Stomach smooth muscle (tissue), 2 donors: ENCODE measurements at regions not wholly inside any gene's neighbourhood (a gene's known extent, or its start where the extent isn't known, plus 50 kb on each side); places are given as distances from the start of the nearest gene placed in this dataset.

ENCODE experiments used
- H3K27ac ChIP-seq: one replicate; pipeline ENCODE4 v1.7.0; 2013; ENCODE audit warnings: mild to moderate bottlenecking, low read length, inconsistent platforms
- H3K27me3 ChIP-seq, 2 donors: one replicate each; pipeline ENCODE4 v1.7.0; 2013; ENCODE audit warnings: low read length in 2 of 2; ENCODE audit not compliant: insufficient read depth in 2 of 2, control insufficient read depth in 1 of 2
- H3K36me3 ChIP-seq, 2 donors: one replicate each; pipeline ENCODE4 v1.7.0; 2013; ENCODE audit warnings: low read length in 2 of 2; ENCODE audit not compliant: control insufficient read depth in 2 of 2, insufficient read depth in 2 of 2
- H3K4me1 ChIP-seq: one replicate; pipeline ENCODE4 v1.7.0; 2013; ENCODE audit warnings: low read length; ENCODE audit not compliant: control insufficient read depth, insufficient read depth
- H3K4me3 ChIP-seq, 2 donors: one replicate each; pipeline ENCODE4 v1.7.0; 2013; ENCODE audit warnings: low read length in 2 of 2
- H3K9ac ChIP-seq, 2 donors: one replicate each; pipeline ENCODE4 v1.7.0; 2013; ENCODE audit warnings: low read length in 2 of 2, mild to moderate bottlenecking in 1 of 2
- H3K9me3 ChIP-seq, 2 donors: one replicate each; pipeline ENCODE4 v1.7.0; 2013; ENCODE audit warnings: low read length in 2 of 2; ENCODE audit not compliant: control insufficient read depth in 2 of 2
- donor health status: healthy.
- donor health status: Pancreatic carcinoma.

DNA sequence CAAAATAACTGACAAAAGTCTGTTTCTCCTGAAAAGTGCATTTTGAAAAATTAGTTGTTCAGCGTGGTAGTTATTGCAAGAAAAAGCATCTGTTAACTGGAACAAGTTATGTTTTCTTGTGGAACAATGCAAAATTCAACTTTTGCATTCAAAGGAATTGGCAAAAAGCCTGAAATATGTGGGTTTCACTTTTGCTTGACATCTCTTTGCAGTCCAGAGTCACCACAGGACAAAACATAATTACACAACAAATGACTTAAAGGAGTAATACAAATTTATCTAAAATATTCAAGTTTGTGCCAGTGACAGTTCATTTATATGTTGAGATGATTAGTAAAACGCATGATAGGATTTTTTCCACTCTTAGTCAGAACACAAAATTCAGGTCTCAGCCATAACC is 96.3 kb upstream of the P2RY1 start:
- no peak overlapping the region for H3K4me3 ChIP-seq
- no peaks in the 10 kb centered on the region for H3K4me1 ChIP-seq
- H3K9me3 ChIP-seq, result no peaks in the 10 kb centered on the region
- no peaks in the 10 kb centered on the region for H3K27me3 ChIP-seq
- no peak overlapping the region for H3K27ac ChIP-seq
- no peaks in the 10 kb centered on the region for H3K36me3 ChIP-seq
- H3K9ac ChIP-seq, result no peak overlapping the region

DNA sequence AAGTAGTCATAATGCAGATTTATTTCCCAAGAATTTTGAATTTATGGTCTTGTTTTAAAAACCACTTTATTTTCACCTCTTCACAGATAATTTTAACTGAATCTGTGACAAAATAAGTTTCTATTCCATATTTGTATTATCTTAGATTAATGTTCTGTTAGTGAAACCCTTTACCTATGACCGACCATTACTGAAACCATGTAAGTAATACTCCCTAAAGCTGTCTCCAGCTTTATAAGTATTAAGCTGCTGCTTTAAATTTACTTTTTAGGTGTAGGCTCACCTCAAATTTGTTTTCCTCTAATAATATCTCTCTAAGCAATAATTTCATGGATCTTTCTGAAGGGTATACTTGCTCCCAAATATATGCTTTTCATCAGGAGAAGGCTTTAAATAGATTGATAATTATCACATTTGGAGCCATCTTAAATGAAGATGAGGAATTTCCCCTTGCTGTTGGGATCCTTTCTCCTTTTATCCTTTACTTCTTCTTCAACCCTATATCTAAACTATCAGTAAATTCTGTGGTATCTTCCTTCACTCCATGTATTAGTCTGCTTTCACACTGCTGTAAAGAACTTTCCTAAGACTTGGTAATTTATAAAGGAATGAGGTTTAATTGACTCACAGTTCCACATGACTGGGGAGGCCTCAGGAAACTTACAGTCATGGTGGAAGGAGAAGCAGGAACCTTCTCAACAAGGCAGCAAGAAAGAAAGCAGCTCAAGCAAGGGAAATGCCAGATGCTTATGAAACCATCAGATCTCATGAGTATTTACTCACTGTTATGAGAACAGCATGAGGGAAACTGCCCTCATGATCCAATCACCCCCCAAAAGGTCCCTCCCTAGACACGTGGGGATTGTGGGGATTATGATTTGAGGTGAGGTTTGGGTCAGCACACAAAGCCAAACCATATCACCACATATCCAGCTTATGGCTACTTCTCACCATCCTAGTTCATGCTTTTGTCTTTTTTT is 92.3 kb upstream of the P2RY1 start:
- no peaks in the 10 kb centered on the region for H3K9me3 ChIP-seq
- no peak overlapping the region for H3K9ac ChIP-seq
- no peaks in the 10 kb centered on the region for H3K36me3 ChIP-seq
- no peak overlapping the region for H3K27ac ChIP-seq
- H3K27me3 ChIP-seq, result no peaks in the 10 kb centered on the region
- no peak overlapping the region for H3K4me3 ChIP-seq
- no peaks in the 10 kb centered on the region for H3K4me1 ChIP-seq

DNA sequence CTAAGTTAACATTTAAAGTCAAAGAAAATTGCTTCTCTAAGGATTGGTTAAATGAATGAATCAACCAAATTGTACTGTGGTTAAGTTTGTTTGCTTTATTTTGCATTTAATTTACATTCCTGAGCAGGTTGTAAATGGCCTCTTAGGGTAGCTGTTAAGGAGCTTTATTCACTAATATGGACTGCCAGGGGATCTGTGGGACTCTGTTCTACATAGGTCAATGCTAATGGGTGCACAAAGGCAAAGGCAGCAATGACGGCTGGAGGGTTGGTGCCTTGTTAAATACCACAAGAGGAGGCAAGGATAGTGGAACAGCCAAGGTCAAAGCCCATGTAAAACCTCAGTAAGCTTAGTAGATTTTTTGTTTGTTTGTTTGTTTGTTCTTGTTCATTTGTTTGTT is 89.3 kb upstream of the P2RY1 start:
- Histone ChIP-seq H3K9me3 (peaks cover 0 to 5% of the 10 kb centered on the region in 2 donors), H3K36me3 (no peaks in the 10 kb centered on the region), H3K4me3 (no peak overlapping the region), H3K27ac (no peak overlapping the region), H3K27me3 (no peaks in the 10 kb centered on the region), H3K9ac (no peak overlapping the region), H3K4me1 (no peaks in the 10 kb centered on the region)

DNA sequence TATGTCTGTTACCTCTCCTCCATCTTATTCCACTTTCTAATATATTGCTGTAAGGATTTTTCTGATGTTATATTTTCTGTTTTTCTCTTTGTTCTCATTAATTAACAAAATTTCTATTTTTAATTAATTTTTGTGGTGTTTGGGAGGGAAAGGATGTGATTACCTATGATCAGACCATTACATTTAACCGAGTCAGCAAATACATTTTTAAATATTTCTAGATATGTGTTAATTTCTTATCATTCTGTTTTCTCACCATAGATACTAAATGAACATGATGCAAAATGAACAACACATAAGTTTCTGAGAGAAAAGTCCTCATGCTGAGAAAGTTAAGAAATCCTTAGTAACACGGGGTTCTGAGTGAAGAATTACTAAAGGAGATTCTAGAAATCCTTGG is 80.6 kb upstream of the P2RY1 start:
- no peak overlapping the region for H3K4me3 ChIP-seq
- H3K27ac ChIP-seq, result no peak overlapping the region
- H3K27me3 ChIP-seq, result no peaks in the 10 kb centered on the region
- H3K36me3 ChIP-seq, result no peaks in the 10 kb centered on the region
- peaks cover 0 to 5% of the 10 kb centered on the region in 2 donors for H3K9me3 ChIP-seq
- no peak overlapping the region for H3K9ac ChIP-seq
- no peaks in the 10 kb centered on the region for H3K4me1 ChIP-seq

DNA sequence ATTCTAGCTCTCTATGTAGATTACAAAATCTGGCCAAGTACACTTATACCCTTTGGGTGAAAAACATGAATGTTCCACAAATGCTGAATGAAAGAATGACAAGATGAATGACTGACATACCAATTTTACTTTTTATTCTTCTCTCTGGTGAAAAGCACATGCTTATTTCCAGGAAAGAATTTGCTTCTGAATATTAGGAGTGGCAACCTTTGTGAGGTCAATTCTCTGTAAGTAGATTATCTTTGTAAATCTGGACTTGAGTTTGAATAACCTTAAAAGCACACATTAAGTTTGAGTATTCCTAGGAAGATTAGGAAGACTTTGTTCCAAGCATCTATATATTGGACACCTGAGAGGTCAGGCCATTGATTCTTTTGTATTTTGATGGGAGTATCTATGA is 78.1 kb upstream of the P2RY1 start:
- no peaks in the 10 kb centered on the region for H3K4me1 ChIP-seq
- no peaks in the 10 kb centered on the region for H3K9me3 ChIP-seq
- no peak overlapping the region for H3K4me3 ChIP-seq
- H3K9ac ChIP-seq, result no peak overlapping the region
- no peaks in the 10 kb centered on the region for H3K36me3 ChIP-seq
- no peaks in the 10 kb centered on the region for H3K27me3 ChIP-seq
- H3K27ac ChIP-seq, result no peak overlapping the region

DNA sequence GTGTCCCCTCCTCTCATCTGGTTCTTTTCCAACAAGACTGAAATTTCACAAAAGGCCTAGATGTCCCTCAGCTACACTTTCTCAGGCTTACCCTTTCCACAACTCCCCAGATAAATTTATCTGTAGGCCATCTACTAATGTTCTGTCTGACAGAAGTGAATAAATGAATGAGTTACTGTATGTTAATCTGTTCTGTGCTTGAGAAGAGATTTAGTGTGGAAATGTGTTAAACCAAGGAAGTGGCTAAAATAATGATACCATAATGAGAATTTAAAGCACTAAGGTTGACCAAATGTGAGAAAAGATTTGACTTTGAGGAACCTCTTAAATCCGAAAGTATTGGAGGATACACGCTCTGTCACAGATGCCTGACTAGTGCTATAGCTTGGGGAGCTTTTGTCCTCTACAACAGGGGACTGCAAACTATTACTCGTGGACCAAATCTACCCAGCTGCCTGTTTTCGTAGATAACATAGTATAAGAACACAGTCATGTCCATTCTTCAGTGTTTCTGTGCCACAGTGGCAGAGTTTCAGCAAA is 74.8 kb upstream of the P2RY1 start:
- Histone ChIP-seq H3K27ac (no peak overlapping the region), H3K9ac (no peak overlapping the region), H3K9me3 (no peaks in the 10 kb centered on the region), H3K27me3 (no peaks in the 10 kb centered on the region), H3K4me3 (no peak overlapping the region), H3K4me1 (no peaks in the 10 kb centered on the region), H3K36me3 (no peaks in the 10 kb centered on the region)

DNA sequence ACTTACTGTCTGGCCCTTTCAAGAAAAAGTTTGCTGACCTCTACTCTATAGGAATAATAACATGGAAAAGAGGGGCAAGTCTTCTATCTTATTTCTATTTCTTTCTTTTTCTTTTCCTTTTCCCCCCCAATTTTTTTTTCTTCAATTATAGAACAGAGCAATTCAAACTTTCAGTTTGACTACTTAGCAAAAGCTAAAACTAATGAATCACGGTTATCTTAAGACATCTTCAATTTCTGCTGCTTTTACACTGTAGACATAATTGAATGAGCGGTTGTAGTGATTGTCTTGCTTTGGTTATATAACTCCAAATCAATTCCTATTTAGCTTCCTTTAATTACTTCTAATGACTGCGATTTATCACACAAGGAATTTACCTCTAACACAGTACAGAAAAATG is 74.3 kb upstream of the P2RY1 start:
- Histone ChIP-seq H3K36me3 (no peaks in the 10 kb centered on the region), H3K4me1 (no peaks in the 10 kb centered on the region), H3K9me3 (no peaks in the 10 kb centered on the region), H3K4me3 (no peak overlapping the region), H3K9ac (no peak overlapping the region), H3K27ac (no peak overlapping the region), H3K27me3 (no peaks in the 10 kb centered on the region)

DNA sequence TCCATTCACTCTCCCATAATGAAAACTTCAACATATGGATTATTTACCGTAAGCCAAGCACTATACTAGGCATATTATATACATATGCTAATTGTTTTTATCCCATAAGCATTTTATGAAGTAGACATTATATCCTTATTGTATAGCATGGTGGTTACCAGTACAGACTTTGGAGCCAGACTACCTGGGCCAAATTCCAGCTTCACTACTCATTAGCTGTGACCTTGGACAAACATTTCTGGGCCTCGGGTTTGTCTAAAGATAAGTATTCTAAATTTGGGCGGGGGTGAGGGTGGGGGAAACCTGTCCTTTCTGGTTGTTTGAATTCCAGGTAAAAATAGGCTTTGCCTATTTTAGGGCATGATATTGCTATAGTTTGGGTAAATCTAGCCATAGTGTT is 66.5 kb upstream of the P2RY1 start:
- H3K27me3 ChIP-seq, result no peaks in the 10 kb centered on the region
- H3K9ac ChIP-seq, result no peak overlapping the region
- H3K4me1 ChIP-seq, result no peaks in the 10 kb centered on the region
- H3K9me3 ChIP-seq, result no peaks in the 10 kb centered on the region
- H3K27ac ChIP-seq, result no peak overlapping the region
- no peak overlapping the region for H3K4me3 ChIP-seq
- no peaks in the 10 kb centered on the region for H3K36me3 ChIP-seq

DNA sequence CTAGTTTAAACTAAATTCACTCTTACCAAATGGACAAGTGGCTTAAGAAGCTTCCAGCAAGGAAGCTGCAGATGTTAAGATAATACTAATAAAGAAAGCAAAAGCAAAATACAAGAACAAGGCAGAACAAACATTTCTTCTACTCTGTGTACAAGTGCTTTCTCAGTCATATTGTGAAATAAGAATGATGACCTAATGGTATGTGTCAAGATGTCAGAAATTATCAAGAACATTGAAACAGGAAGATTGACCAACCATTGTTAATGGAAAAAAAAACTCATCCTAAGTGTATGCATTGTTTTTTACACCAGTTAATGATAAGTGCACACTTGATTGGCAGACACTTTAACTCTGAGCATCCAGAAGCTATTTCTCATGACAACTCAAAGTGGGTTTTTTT is 65.4 kb upstream of the P2RY1 start:
- H3K27me3 ChIP-seq, result no peaks in the 10 kb centered on the region
- H3K27ac ChIP-seq, result no peak overlapping the region
- no peak overlapping the region for H3K9ac ChIP-seq
- H3K4me1 ChIP-seq, result no peaks in the 10 kb centered on the region
- no peak overlapping the region for H3K4me3 ChIP-seq
- H3K36me3 ChIP-seq, result no peaks in the 10 kb centered on the region
- H3K9me3 ChIP-seq, result no peaks in the 10 kb centered on the region

DNA sequence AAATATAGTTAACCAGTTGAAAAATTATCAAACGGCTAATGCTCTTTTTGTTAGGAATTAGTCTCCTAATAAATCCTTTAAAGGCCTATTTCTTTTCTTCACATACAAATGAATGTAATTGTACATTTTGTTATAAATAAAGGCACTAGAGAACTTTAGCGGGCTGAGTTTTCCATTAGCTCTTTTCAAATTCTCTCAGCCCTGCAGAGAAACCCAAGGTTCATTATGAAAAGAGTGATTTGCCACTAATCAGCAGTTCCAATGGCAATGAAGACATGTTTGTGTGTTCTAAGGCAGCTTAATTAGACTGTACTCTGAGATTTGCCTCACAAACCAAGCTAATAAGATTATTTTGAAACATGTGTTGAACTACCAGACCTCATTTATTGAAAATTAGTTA is 64.6 kb upstream of the P2RY1 start:
- no peak overlapping the region for H3K27ac ChIP-seq
- no peaks in the 10 kb centered on the region for H3K27me3 ChIP-seq
- no peak overlapping the region for H3K4me3 ChIP-seq
- H3K9ac ChIP-seq, result no peak overlapping the region
- H3K4me1 ChIP-seq, result no peaks in the 10 kb centered on the region
- H3K36me3 ChIP-seq, result no peaks in the 10 kb centered on the region
- H3K9me3 ChIP-seq, result no peaks in the 10 kb centered on the region

DNA sequence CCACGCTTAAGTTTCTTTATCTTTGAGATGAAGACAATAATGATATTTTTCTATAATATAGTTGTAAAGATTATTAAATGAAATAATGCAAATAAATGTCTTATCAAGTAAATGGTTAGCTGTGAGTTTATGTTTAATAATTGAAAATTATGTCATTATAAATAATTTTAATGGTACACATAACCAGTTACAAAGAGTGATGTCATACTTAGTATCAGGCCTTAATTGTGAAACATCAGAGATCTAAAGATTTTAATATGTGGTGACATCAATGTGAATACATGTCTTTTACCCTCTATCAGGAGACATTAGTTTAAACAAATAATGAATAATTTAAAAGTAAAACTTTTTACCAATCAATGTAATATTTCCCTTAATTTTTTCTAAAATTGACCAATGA is 63.8 kb upstream of the P2RY1 start:
- no peaks in the 10 kb centered on the region for H3K9me3 ChIP-seq
- H3K4me3 ChIP-seq, result no peak overlapping the region
- H3K27me3 ChIP-seq, result no peaks in the 10 kb centered on the region
- H3K9ac ChIP-seq, result no peak overlapping the region
- no peaks in the 10 kb centered on the region for H3K4me1 ChIP-seq
- no peaks in the 10 kb centered on the region for H3K36me3 ChIP-seq
- H3K27ac ChIP-seq, result no peak overlapping the region
